Stimulated activated naive B cell treated with anti-CD40 and anti-IgM and Interleukin-4, amounts not matched to agents 10 μg/mL and 1 μg/mL and 100 μg/mL, for 72 hours (primary cell): ENCODE measurements at regions not wholly inside any gene's neighbourhood (a gene's known extent, or its start where the extent isn't known, plus 50 kb on each side); places are given as distances from the start of the nearest gene placed in this dataset.

Experiments used
- ATAC-seq, 2 donors: fragments of 150-1000 bp; cut with Tn5 transposase; replicated peaks; 2 replicates each; pipeline ENCODE4 v1.10.0; 2021; ENCODE audit warnings: moderate library complexity in 1 of 2
- DNase-seq: peaks from one replicate; pipeline ENCODE4 v3.0.0; 2021
- H3K27ac Mint-ChIP-seq: one replicate; pipeline ENCODE4 v1.8.0; 2022; ENCODE audit warnings: mild to moderate bottlenecking, mixed read lengths
- H3K27me3 Mint-ChIP-seq, 2 donors: one replicate each; pipeline ENCODE4 v1.8.0; 2022; ENCODE audit warnings: mixed read lengths in 2 of 2
- H3K36me3 Mint-ChIP-seq, 2 donors: one replicate each; pipeline ENCODE4 v1.8.0; 2022; ENCODE audit warnings: mixed read lengths in 2 of 2, mild to moderate bottlenecking in 1 of 2
- H3K4me1 Mint-ChIP-seq, 2 donors: one replicate each; pipeline ENCODE4 v1.8.0; 2022; ENCODE audit warnings: mixed read lengths in 2 of 2, mild to moderate bottlenecking in 1 of 2
- H3K4me3 Mint-ChIP-seq, 2 donors: one replicate each; pipeline ENCODE4 v1.8.0; 2022; ENCODE audit warnings: mild to moderate bottlenecking in 2 of 2, mixed read lengths in 2 of 2, moderate library complexity in 1 of 2
- H3K9me3 Mint-ChIP-seq, 2 donors: one replicate each; pipeline ENCODE4 v1.8.0; 2022; ENCODE audit warnings: mixed read lengths in 2 of 2, mild to moderate bottlenecking in 1 of 2

DNA sequence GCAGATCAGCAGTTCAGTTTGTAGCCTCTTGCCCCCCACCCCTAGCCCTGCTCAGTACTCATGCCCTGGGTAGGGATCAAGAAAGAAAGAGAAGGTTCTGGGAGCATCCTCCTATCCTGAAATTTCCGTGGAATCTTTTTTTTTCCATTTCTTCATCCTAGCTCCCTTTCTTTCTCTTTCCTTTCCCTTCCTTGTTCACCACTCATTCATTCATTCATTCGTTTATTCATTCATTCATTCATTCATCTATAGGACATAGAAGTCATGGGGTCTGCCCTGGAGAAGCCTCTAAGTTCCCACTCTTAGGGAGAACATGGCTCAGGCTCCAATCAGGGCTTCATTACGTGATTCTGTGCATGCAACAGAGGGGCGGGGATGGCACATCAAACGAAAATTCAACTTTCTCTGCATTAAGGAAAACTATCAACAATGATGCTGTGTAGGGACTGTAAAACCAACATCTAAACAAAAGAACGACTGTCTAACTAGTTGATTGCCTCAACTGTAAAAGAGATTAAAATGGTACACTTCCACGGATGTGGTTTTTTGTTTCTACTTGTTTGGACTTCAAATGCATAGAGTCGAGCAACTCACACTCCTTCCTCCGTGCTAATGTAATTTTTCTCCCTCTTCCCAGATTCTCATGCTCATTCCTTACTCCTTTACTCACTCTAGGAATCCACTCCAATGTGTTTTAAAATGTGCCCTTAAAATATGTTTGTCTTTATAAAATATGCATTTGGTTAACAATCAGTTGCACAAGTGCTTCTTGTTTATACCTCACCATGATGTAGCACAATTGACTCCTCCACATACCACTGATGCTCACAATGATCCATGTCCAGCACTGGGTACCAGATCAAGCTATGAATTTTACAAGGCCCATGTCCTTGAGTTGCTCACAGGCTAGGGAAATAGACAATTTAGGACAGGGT, 101.2 kb upstream of the SLC2A1 start:
- peaks cover 16 to 33% of the 10 kb centered on the region in 2 donors for H3K27me3 Mint-ChIP-seq
- peaks cover 5 to 8% of the 10 kb centered on the region in 2 donors for H3K4me1 Mint-ChIP-seq
- H3K36me3 Mint-ChIP-seq: no peaks in the 10 kb centered on the region
- H3K27ac Mint-ChIP-seq: no peak overlapping the region
- H3K9me3 Mint-ChIP-seq: no peaks in the 10 kb centered on the region
- ATAC-seq (no peak), DNase-seq (no peak)
- no peak overlapping the region for H3K4me3 Mint-ChIP-seq

DNA sequence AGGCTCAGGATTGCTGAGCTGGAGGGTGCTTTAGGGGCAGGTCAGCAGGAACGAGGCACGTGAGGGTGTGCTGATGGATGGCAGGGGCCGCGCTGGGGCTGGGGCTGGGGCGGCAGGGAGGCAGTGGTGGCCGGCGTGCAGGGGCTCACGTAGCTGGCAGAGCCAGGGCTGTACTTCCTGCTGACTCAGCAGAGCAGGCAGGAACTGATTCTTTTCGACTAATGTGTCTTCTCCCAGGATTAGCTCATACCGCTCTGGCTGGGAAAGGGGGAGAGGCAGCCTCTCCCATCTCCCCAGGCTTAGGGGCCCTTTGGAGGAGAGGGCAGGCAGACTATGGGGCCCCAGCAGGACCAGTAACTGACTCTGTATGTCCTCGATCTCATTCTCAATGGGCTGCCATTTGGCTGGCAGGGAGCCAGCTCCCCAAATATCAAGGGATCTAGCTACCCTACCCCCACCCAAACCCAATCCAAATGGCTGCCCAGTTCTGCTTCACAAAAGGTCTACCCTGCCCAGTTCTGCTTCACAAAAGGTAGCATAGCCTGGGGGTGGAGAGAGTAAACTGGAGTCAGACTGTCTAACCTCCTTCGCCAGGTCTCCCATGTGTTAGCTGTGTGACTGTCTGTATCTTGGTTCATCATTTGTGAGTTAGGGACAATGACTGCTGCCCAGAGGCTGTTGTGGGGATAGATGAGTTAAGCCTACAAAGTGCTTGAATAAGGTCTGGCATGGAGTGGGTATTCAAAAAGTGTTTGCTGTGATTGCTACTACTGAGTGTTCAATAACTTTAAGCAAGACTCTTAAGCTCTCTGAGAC, 100.1 kb upstream of the SLC2A1 start:
- Mint-ChIP-seq H3K27ac (no peak overlapping the region), H3K27me3 (peaks cover 16 to 33% of the 10 kb centered on the region in 2 donors), H3K9me3 (no peaks in the 10 kb centered on the region), H3K36me3 (no peaks in the 10 kb centered on the region), H3K4me1 (peaks cover 5 to 8% of the 10 kb centered on the region in 2 donors), H3K4me3 (no peak overlapping the region)
- ATAC-seq: no peak
- no peak for DNase-seq

DNA sequence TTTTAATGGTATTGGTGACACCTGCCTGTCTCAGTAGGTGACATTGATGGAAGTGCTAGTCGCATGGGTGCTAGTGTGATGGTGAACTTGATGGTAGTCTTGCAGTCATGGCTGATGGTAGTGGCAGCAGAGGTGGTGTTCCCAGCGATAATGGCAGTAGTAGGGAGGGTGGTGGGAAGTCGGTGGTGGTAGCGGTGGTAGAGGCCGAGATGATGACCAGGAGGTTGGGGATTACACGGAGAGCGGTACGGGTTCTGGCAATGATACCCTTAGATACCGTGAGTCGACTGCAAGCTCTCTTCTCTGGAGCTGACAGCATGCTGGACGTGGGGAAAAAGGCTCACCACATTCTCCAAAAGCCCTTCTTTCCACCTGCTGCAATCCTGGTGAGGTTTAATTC, 99.4 kb upstream of the SLC2A1 start:
- H3K4me3 Mint-ChIP-seq: no peak overlapping the region

DNA sequence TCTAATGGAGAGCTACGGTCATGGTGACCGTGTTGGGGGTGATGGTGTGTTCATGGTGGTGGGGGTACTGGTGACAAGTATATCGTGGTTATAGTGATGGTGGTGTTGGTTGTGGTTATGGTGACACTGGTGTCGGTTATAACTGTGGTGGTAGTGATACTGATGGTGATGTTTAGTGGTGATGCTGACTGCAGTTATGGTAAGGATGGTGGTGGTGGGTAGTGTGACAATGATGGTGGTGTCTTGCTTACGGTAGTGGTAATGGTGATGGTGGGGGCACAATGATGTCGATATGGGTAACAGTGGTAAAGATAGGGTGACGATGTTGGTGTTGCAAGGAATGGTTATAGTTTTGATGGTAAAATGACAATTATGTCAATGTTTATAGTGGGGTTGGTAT, 98.9 kb upstream of the SLC2A1 start:
- H3K36me3 Mint-ChIP-seq: no peaks in the 10 kb centered on the region
- DNase-seq: no peak
- H3K4me3 Mint-ChIP-seq: no peak overlapping the region
- H3K4me1 Mint-ChIP-seq: peaks cover 5 to 8% of the 10 kb centered on the region in 2 donors
- no peak for ATAC-seq
- H3K27ac Mint-ChIP-seq: no peak overlapping the region
- no peaks in the 10 kb centered on the region for H3K9me3 Mint-ChIP-seq
- peaks cover 16 to 33% of the 10 kb centered on the region in 2 donors for H3K27me3 Mint-ChIP-seq

More for the DNA sequence above, 99.4 kb upstream of the SLC2A1 start:
- Mint-ChIP-seq H3K27me3 (peaks cover 16 to 33% of the 10 kb centered on the region in 2 donors), H3K9me3 (no peaks in the 10 kb centered on the region), H3K27ac (no peak overlapping the region), H3K36me3 (no peaks in the 10 kb centered on the region), H3K4me1 (peaks cover 5 to 8% of the 10 kb centered on the region in 2 donors)
- DNase-seq: no peak
- no peak for ATAC-seq

DNA sequence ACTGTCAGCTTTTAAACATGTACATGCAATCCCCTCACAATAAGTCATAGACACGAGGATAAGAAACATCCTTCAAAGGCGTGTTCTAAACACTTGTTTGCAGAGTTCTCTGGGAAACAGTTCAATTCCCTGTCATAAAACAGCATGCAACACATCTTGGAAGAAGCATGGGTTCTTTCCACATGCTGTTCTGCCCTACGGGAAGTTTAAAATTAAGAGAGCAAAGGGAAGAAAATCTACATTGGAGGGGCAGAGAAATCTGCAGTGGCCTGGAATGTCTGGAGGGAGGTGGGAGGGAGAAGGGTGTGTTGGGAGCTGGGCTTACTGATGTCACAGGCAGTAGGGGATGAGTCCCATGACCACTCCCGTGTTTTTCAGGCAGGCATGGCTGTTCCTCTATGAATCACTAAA, 98.3 kb upstream of the SLC2A1 start:
- H3K27me3 Mint-ChIP-seq: peaks cover 16 to 33% of the 10 kb centered on the region in 2 donors
- DNase-seq: no peak
- no peak for ATAC-seq

DNA sequence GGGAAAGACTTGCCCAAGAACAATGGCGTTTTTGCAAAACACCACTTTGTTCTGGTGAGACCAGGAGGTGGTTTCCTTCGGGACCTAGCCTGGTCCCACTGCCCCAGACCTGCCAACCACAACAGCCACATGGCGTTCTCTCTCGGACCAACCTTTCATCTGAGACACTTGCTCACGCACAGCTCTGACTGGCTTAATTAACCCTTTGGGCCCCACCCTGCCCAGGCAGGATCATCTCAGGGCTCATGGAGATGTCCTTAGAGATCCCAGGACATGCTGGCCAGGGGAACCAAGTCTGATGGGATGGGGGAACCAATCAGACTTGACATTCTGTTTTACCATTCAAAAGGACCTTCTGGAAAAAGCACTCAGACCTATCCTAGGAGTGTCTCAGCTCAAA, 97.8 kb upstream of the SLC2A1 start:
- no peak for ATAC-seq
- no peaks in the 10 kb centered on the region for H3K36me3 Mint-ChIP-seq
- no peak overlapping the region for H3K27ac Mint-ChIP-seq

More for the DNA sequence above, 98.3 kb upstream of the SLC2A1 start:
- Mint-ChIP-seq H3K4me1 (peaks cover 5 to 8% of the 10 kb centered on the region in 2 donors), H3K36me3 (no peaks in the 10 kb centered on the region), H3K4me3 (no peak overlapping the region), H3K9me3 (no peaks in the 10 kb centered on the region), H3K27ac (no peak overlapping the region)

DNA sequence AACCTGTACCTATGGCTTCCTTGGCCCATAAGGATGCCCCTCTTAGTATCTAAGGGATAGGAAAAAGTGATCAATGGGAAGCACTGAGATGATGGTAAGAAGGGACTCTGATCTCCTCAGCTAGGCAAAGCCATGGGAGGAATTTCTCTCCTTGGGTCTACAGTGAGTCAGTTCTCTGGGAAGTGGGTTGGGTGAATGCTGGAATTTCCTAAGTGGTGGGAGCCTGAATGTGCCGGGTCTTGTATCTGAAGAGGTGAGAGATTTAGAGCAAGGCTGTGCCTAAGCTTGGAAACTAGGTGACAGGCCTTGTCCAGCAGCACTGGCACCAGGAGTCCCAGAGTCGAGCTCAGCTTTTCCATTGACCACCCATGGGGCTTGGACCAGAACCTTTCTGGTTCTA, 96.3 kb upstream of the SLC2A1 start:
- H3K36me3 Mint-ChIP-seq: no peaks in the 10 kb centered on the region
- no peak overlapping the region for H3K27ac Mint-ChIP-seq
- H3K27me3 Mint-ChIP-seq: peaks cover 16 to 28% of the 10 kb centered on the region in 2 donors
- H3K4me1 Mint-ChIP-seq: peaks cover 5 to 8% of the 10 kb centered on the region in 2 donors
- DNase-seq (no peak), ATAC-seq (no peak)
- no peak overlapping the region for H3K4me3 Mint-ChIP-seq
- no peaks in the 10 kb centered on the region for H3K9me3 Mint-ChIP-seq

More for the DNA sequence above, 97.8 kb upstream of the SLC2A1 start:
- Mint-ChIP-seq H3K9me3 (no peaks in the 10 kb centered on the region), H3K4me3 (no peak overlapping the region), H3K4me1 (peaks cover 5 to 8% of the 10 kb centered on the region in 2 donors), H3K27me3 (peaks cover 16 to 33% of the 10 kb centered on the region in 2 donors)
- no peak for DNase-seq

DNA sequence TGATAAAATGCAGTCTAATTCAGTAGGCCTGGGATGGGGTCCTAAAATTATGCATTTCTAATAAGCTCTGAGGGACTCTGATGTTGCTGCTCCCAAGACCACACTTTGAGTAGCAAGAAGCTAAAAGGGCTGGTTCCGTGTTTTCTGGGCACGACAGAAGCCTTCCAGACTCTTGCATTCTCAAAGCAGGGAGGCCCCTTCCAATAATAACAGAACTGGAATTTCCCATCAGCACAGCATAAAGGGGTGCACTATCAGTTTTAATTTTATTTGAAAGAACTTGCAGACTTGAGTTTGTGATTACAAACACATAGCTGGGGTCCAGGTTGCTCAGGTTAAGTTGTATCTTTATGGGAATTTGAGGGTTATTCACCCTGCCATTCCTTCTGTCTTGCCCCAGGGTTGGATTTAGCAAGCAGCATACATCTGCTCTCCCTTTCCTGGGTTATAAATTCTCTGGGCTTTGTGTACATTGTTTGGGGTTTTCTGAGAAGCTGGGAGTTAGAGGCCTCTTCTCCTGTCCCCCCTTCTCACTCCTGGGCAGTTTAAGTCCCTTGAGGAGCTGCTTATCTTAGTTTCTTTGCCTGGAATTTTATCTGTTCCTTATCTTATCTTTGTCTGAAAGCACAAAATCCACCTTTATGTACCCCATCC, 94.2 kb upstream of the SLC2A1 start:
- ATAC-seq: no peak
- Mint-ChIP-seq H3K36me3 (no peaks in the 10 kb centered on the region), H3K27ac (no peak overlapping the region), H3K27me3 (peaks cover 6 to 8% of the 10 kb centered on the region in 2 donors), H3K4me1 (peaks cover 0 to 4% of the 10 kb centered on the region in 2 donors), H3K9me3 (no peaks in the 10 kb centered on the region), H3K4me3 (no peak overlapping the region)
- DNase-seq: no peak

DNA sequence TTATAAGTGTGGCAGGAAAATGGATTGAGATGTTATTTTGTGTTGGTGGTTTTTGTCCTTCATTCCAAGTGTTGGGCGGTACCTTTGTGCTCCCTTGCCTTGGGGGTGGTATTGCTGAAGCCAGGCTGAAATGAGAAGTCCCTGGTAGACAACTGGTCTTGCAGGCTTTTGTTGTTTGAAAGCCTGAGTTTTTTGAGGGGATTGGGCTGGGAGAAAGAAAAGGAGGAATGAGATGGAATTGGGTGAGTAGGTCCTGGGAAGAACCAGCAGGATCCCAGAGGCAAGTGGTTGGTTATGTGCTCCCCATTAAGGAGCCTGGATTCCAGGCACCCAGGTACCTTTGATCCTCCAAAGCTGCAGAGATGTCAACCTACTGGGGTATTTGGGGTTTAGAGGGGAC, 93.7 kb upstream of the SLC2A1 start:
- H3K27ac Mint-ChIP-seq: no peak overlapping the region
- no peak overlapping the region for H3K4me3 Mint-ChIP-seq
- H3K4me1 Mint-ChIP-seq: peaks cover 0 to under 1% of the 10 kb centered on the region in 2 donors
- H3K27me3 Mint-ChIP-seq: peaks cover 0 to 2% of the 10 kb centered on the region in 2 donors
- no peaks in the 10 kb centered on the region for H3K9me3 Mint-ChIP-seq
- no peaks in the 10 kb centered on the region for H3K36me3 Mint-ChIP-seq
- DNase-seq (no peak), ATAC-seq (no peak)

DNA sequence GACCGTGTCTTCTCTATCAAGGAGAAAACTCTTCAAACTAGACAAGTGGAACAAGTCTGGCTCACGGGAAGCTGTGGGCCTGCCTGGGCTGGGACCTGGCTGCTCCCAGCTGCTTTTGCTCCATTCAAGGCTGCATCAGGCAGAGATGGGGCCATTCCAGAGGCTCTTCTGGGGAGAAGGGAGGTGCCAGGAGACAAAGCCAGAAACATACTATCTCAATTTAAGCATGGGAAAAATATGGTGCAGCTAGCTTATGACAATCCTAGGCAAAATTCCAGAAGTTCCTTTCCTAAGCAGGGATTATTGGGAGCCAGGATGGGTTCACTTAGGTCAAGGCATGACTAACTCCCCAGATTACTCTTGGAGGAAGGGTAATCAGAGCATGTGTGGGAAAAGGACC, 90.8 kb upstream of the SLC2A1 start:
- H3K36me3 Mint-ChIP-seq: no peaks in the 10 kb centered on the region
- H3K27ac Mint-ChIP-seq: no peak overlapping the region
- H3K4me3 Mint-ChIP-seq: no peak overlapping the region
- ATAC-seq: no peak
- no peaks in the 10 kb centered on the region for H3K9me3 Mint-ChIP-seq
- H3K4me1 Mint-ChIP-seq: no peaks in the 10 kb centered on the region
- no peaks in the 10 kb centered on the region for H3K27me3 Mint-ChIP-seq
- no peak for DNase-seq

DNA sequence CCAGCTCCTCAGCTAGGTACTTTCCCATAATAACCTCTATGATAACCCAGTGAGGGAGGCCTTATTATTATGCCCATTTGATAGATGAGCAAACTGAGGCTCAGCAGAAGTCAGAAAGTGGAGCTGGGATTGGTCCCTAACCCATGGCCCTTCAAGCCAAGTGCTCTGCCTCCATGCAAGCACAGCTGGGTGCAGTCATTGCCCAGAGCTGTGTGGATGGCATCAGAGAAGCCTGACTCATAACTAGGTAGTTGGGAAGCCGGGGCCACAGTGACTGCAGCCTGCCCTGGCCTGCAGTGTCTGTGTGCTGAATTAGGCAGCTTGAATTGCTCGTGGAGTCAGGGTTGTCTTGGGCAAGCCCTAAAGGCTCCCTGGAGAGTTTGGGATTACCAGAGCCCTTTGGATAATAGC, 89.9 kb upstream of the SLC2A1 start:
- Mint-ChIP-seq H3K4me1 (no peaks in the 10 kb centered on the region), H3K4me3 (no peak overlapping the region), H3K36me3 (no peaks in the 10 kb centered on the region), H3K9me3 (no peaks in the 10 kb centered on the region), H3K27ac (no peak overlapping the region), H3K27me3 (no peaks in the 10 kb centered on the region)
- DNase-seq: no peak
- no peak for ATAC-seq

DNA sequence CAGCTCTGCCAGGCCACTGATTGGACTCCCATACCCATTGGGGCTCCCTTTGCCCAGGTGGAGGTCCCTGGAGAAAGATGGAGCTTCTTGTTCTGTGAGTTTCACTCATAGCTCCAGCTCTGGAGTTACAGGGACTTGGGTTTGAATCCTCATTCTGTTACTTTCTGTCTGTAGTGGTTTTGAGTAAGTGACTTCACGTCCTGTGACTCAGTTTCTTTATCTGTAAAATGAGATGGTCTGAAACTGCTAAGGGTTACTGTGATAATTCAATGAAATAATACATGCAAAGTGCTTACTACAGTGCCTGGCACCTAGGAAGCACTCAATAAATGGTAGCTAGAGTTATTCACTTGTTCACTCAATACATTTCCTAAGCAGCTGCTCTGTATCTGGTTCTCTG, 88.5 kb upstream of the SLC2A1 start:
- no peak overlapping the region for H3K27ac Mint-ChIP-seq
- H3K4me3 Mint-ChIP-seq: no peak overlapping the region
- H3K27me3 Mint-ChIP-seq: no peaks in the 10 kb centered on the region
- H3K9me3 Mint-ChIP-seq: no peaks in the 10 kb centered on the region
- ATAC-seq (no peak), DNase-seq (no peak)
- H3K4me1 Mint-ChIP-seq: peaks cover 3 to 10% of the 10 kb centered on the region in 2 donors
- no peaks in the 10 kb centered on the region for H3K36me3 Mint-ChIP-seq

DNA sequence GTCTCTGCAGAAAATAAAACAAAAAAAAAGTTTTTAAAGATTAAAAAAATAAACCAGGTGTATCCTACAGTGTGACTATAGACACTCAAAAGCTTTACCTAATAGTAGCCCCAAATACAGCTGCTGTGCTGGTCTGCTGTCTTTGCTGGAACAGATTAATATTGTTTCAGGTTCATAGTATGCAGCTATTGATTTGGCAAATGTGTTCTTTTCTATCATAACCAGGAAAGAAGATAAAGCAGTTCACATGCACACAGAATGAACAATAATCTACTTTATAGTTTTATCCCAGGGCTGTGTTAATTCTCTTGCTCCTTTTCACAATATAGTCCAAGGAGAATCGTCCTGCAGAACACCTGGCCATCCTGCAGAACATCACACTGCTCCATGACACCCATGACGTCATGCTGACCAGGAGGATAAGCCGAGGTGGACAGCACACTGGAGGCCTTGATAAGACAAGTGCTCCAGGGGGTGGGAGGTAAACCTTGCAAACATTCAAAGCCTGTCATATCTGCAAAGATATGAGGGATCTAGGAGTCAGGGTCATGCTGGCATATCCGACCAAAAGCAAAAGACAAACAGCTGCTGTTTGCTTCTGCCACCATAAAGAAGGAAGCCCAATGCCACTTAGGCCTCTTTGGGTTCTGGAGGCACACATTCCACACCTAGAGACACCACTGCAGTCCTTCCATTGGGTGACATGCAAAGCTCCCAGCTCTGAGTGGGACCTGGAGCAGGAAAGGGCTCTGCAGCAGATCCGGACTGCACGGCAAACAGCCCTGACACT, 86.1 kb upstream of the SLC2A1 start:
- Mint-ChIP-seq H3K27me3 (no peaks in the 10 kb centered on the region), H3K27ac (no peak overlapping the region), H3K4me3 (no peak overlapping the region), H3K36me3 (no peaks in the 10 kb centered on the region), H3K4me1 (peaks cover 7 to 10% of the 10 kb centered on the region in 2 donors), H3K9me3 (no peaks in the 10 kb centered on the region)
- DNase-seq (no peak), ATAC-seq (no peak)
